ENCODE measurements at regions not wholly inside any gene's neighbourhood (a gene's known extent, or its start where the extent isn't known, plus 50 kb on each side); places are given as distances from the start of the nearest gene placed in this dataset.
A peak's percentile ranks its signal among the peaks of the same experiment; 100 is the strongest.

DNA sequence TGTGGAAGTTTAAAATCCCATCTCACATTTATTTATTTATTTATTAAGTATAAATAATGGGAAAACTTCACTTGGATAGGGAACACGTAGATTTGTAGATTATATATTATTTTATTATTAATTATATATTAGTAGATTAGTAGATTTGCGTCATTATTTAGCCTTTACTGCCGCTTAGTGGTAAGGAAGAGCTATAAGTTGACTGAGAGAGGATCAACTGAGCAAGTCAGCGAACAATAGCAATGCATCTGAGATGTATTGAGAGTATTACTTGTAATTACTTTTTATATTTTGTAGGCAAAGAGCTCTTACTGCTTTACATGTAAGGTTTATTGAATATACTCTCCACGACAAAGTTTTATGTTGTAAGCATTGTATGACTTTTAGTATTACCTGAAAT is 244.5 kb upstream of the ANKRD30A start:
- FAIRE-seq (no peak), DNase-seq (ENCODE audit: insufficient read length, low spot score) (no peak)
- no peak for TF ChIP-seq POLR2AphosphoS5 (IDR thresholded peaks at IDR 0.05; ENCODE audit: low read depth, low read length)
- no peak for TF ChIP-seq PAX5 (IDR thresholded peaks at IDR 0.05; ENCODE audit: insufficient read depth, low read length, severe bottlenecking)
- no peak for TF ChIP-seq POLR2A (IDR thresholded peaks at IDR 0.05; ENCODE audit: low read depth, low read length)
- TF ChIP-seq POU2F2 (IDR thresholded peaks at IDR 0.05; ENCODE audit: low read depth, low read length): no peak
- TF ChIP-seq TAF1 (IDR thresholded peaks at IDR 0.05; ENCODE audit: low read depth, low read length): no peak
- TF ChIP-seq SPI1 (IDR thresholded peaks at IDR 0.05; ENCODE audit: low read depth, low read length): no peak

DNA sequence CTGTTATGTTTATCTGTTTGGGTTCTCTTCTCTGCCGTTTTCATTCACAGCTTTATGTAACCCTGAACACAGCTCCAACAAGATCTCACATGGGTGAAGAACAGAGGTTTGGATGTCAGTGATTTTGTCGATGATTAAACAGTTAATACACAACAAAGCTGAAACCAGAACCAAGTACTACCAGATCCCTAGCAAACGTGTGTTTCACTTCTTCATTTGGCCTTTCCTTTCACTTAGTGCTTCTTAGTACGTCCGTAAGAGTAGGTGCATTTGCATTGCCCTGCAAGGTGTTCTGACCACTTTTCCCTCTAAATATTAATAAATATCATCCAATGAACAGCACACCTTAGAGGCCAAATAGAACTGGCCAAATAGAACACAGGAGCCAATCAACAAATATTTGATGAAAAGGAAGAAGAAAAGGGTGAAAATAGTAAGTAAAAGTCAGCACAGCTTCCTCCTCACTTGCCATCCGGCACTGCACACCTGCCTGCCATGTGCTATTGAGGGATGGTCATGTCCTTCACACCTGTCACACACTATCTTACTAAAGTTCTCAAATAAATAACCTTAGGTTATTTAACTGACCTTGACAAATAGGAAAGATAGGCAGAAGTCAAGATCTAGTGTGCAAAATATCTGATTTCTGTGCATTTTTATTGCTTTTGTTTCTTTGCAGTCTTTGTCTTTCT is 252.6 kb upstream of the ANKRD30A start:
- peak; percentile 2 for DNase-seq (ENCODE audit: insufficient read length, low spot score)
- no peak for FAIRE-seq
- TF ChIP-seq POLR2AphosphoS5 (IDR thresholded peaks at IDR 0.05; ENCODE audit: low read depth, low read length) (no peak), SPI1 (IDR thresholded peaks at IDR 0.05; ENCODE audit: low read depth, low read length) (peak; percentile 89)

DNA sequence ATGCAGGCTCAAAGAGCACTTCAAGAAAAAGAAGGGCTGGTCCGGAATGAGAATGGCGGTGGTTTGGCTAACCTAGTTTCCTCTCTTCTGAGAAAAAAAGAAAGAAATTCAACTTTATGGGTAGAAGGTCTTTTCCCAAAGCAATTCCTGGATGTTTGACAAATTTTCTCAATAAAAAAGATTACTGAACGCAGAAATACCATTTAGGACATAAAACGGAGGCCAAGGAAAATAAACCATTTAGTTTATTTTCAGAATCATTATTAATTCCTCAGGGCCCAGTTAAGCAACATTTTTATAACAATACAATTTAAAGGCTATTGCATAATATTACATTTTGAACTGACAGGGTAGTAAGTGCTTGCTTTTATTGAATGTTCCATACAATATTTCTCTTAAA is 284.6 kb upstream of the ANKRD30A start:
- DNase-seq (ENCODE audit: insufficient read length, low spot score): no peak

GRCh38 chr10:36837416-36837815 is 288.0 kb upstream of the ANKRD30A start:
- FAIRE-seq (no peak), DNase-seq (ENCODE audit: insufficient read length, low spot score) (no peak)
- TF ChIP-seq PAX5 (IDR thresholded peaks at IDR 0.05; ENCODE audit: insufficient read depth, low read length, severe bottlenecking) (no peak), TAF1 (IDR thresholded peaks at IDR 0.05; ENCODE audit: low read depth, low read length) (no peak), SPI1 (IDR thresholded peaks at IDR 0.05; ENCODE audit: low read depth, low read length) (no peak)

More for the DNA sequence above, 284.6 kb upstream of the ANKRD30A start:
- FAIRE-seq: no peak
- TF ChIP-seq POLR2AphosphoS5 (IDR thresholded peaks at IDR 0.05; ENCODE audit: low read depth, low read length): no peak
- TF ChIP-seq POLR2A (IDR thresholded peaks at IDR 0.05; ENCODE audit: low read depth, low read length): no peak
- TF ChIP-seq POU2F2 (IDR thresholded peaks at IDR 0.05; ENCODE audit: low read depth, low read length): no peak
- TF ChIP-seq PAX5 (IDR thresholded peaks at IDR 0.05; ENCODE audit: insufficient read depth, low read length, severe bottlenecking): no peak
- TF ChIP-seq TAF1 (IDR thresholded peaks at IDR 0.05; ENCODE audit: low read depth, low read length): no peak
- no peak for TF ChIP-seq SPI1 (IDR thresholded peaks at IDR 0.05; ENCODE audit: low read depth, low read length)

GRCh38 chr10:36819781-36820180 is 305.6 kb upstream of the ANKRD30A start:
- no peak for FAIRE-seq
- TF ChIP-seq TAF1 (IDR thresholded peaks at IDR 0.05; ENCODE audit: low read depth, low read length) (no peak), POLR2AphosphoS5 (IDR thresholded peaks at IDR 0.05; ENCODE audit: low read depth, low read length) (no peak), POLR2A (IDR thresholded peaks at IDR 0.05; ENCODE audit: low read depth, low read length) (no peak), PAX5 (IDR thresholded peaks at IDR 0.05; ENCODE audit: insufficient read depth, low read length, severe bottlenecking) (no peak)
- no peak for DNase-seq (ENCODE audit: insufficient read length, low spot score)

- FAIRE-seq (no peak), DNase-seq (ENCODE audit: insufficient read length, low spot score) (no peak)
- TF ChIP-seq SPI1 (IDR thresholded peaks at IDR 0.05; ENCODE audit: low read depth, low read length): no peak
- TF ChIP-seq PAX5 (IDR thresholded peaks at IDR 0.05; ENCODE audit: insufficient read depth, low read length, severe bottlenecking): no peak
- TF ChIP-seq POU2F2 (IDR thresholded peaks at IDR 0.05; ENCODE audit: low read depth, low read length): no peak
- no peak for TF ChIP-seq POLR2A (IDR thresholded peaks at IDR 0.05; ENCODE audit: low read depth, low read length)
- no peak for TF ChIP-seq POLR2AphosphoS5 (IDR thresholded peaks at IDR 0.05; ENCODE audit: low read depth, low read length)
- no peak for TF ChIP-seq TAF1 (IDR thresholded peaks at IDR 0.05; ENCODE audit: low read depth, low read length)
These were observed 307.5 kb upstream of the ANKRD30A start for GRCh38 chr10:36817898-36818297.

DNA sequence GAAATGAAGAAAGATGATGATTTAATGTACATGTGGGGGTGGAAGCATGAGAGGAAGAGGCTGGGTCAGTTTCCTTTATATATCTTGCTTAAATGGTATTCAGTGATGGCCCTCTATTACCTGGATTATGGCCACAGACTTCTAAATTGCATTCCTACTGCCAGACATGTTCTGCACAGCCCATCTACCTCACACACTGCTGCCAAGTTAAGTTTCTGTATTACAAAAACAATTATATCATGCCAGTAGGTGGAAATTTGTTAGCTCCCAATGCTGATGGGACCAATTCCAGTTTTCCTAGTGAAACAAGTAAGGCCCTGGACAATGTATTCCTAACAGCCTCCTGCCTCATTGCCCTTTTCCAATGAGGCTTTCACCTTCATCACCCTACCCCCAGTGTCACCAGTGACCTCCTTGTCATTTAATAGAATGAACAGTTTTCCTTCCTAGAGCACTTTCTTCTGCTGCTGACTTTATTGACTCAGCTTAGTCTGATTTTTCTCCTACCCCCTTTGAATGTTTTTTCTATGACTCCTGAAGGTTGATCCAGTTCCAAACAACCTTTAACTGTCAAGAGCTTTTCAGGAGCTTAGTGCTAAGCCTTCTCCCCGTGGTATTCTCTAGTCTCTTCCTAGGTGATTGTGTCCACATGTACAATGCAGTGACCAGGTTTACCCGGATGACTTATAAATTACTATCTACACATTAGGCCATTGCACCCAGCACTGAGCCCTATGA is 316.6 kb upstream of the ANKRD30A start:
- TF ChIP-seq POLR2A (IDR thresholded peaks at IDR 0.05; ENCODE audit: low read depth, low read length) (no peak), TAF1 (IDR thresholded peaks at IDR 0.05; ENCODE audit: low read depth, low read length) (no peak), POLR2AphosphoS5 (IDR thresholded peaks at IDR 0.05; ENCODE audit: low read depth, low read length) (no peak), SPI1 (IDR thresholded peaks at IDR 0.05; ENCODE audit: low read depth, low read length) (no peak), PAX5 (IDR thresholded peaks at IDR 0.05; ENCODE audit: insufficient read depth, low read length, severe bottlenecking) (no peak), POU2F2 (IDR thresholded peaks at IDR 0.05; ENCODE audit: low read depth, low read length) (no peak)
- no peak for FAIRE-seq
- no peak for DNase-seq (ENCODE audit: insufficient read length, low spot score)

GRCh38 chr10:36803229-36803628 is 322.2 kb upstream of the ANKRD30A start:
- DNase-seq (ENCODE audit: insufficient read length, low spot score) (no peak), FAIRE-seq (no peak)
- TF ChIP-seq POLR2AphosphoS5 (IDR thresholded peaks at IDR 0.05; ENCODE audit: low read depth, low read length) (no peak), POLR2A (IDR thresholded peaks at IDR 0.05; ENCODE audit: low read depth, low read length) (no peak), PAX5 (IDR thresholded peaks at IDR 0.05; ENCODE audit: insufficient read depth, low read length, severe bottlenecking) (no peak), POU2F2 (IDR thresholded peaks at IDR 0.05; ENCODE audit: low read depth, low read length) (no peak), TAF1 (IDR thresholded peaks at IDR 0.05; ENCODE audit: low read depth, low read length) (no peak), SPI1 (IDR thresholded peaks at IDR 0.05; ENCODE audit: low read depth, low read length) (no peak)

DNA sequence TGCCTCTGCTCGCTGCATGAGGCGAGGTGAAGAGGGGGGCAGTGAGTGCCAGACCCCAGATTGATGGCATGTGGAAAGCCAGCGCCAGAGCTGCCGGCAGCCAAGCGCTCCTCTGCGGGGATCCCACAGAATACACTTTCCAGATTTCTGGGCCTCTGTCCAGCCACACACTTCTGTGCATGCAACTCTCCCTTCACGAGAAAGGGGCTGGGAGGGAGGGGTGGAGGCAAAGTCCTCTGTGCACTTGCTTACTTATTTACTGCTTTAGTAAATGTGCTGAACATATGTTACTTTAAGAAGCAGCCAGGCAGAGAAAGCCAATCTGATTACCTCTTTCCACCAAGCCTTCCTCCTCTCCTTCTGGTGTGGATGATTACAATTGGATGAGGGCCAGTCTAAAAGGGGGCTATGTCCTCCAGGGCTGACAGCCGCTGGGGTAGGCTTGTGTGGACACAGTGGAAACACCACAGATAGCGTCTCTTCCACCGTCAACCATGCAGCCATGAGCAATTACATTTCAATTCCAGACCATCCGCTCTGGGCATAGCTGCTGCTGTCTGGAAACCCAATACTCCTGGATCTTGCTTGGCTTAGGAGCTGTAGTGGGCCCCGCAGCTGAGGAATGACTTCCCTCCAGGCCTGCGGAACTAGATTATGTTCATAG is 322.8 kb upstream of the ANKRD30A start:
- TF ChIP-seq PAX5 (IDR thresholded peaks at IDR 0.05; ENCODE audit: insufficient read depth, low read length, severe bottlenecking) (no peak), POLR2AphosphoS5 (IDR thresholded peaks at IDR 0.05; ENCODE audit: low read depth, low read length) (no peak), SPI1 (IDR thresholded peaks at IDR 0.05; ENCODE audit: low read depth, low read length) (no peak), TAF1 (IDR thresholded peaks at IDR 0.05; ENCODE audit: low read depth, low read length) (no peak), POLR2A (IDR thresholded peaks at IDR 0.05; ENCODE audit: low read depth, low read length) (no peak), POU2F2 (IDR thresholded peaks at IDR 0.05; ENCODE audit: low read depth, low read length) (no peak)
- FAIRE-seq (no peak), DNase-seq (ENCODE audit: insufficient read length, low spot score) (no peak)

Data from GM12891 (cell line).